GM12891 (cell line): ENCODE measurements at regions not wholly inside any gene's neighbourhood (a gene's known extent, or its start where the extent isn't known, plus 50 kb on each side); places are given as distances from the start of the nearest gene placed in this dataset.

Experiments
- POLR2A ChIP-seq: IDR thresholded peaks from 2 replicates; pipeline ENCODE4 v1.6.1; 2011; ENCODE audit warnings: low read depth, low read length, control low read depth
- POLR2AphosphoS5 ChIP-seq: IDR thresholded peaks from 2 replicates; pipeline ENCODE4 v1.6.1; 2011; ENCODE audit warnings: low read depth, low read length, control low read depth

DNA sequence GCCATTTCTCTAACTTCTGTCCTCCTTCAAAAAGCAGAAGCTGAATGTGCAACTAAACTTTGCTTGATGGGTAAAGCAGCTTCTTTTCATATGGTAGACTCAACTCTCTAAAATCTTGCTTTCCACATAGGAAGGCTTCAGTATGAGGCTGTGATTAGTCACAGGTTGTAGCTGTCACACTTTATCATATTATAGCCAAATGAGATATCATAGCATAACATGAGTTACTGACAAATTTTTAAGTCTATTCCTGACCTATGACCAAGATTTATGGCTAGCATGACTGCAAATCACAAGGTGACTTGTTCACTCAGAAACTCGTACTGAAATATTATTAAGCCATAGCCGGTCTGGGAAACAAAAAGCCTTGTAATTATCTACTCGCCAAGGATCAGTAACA, 998.6 kb downstream of the RPA4 start:
- TF ChIP-seq POLR2AphosphoS5 = no peak
- TF ChIP-seq POLR2A = no peak
